HG02981 (cell line): ENCODE measurements at regions not wholly inside any gene's neighbourhood (a gene's known extent, or its start where the extent isn't known, plus 50 kb on each side); places are given as distances from the start of the nearest gene placed in this dataset.

Source experiments
- ATAC-seq: cut with Tn5 transposase; IDR thresholded peaks from one replicate; pipeline ENCODE4 v1.9.1; 2021; ENCODE audit warnings: mild to moderate bottlenecking, moderate library complexity; ENCODE audit not compliant: unreplicated experiment

GRCh38 chr2:234438305-234438977, 58.4 kb downstream of the ARL4C start:
- no peak for ATAC-seq

GRCh38 chr2:234437642-234438304, 59.1 kb downstream of the ARL4C start:
- ATAC-seq, result no peak

GRCh38 chr2:234436482-234436837, 60.4 kb downstream of the ARL4C start:
- no peak for ATAC-seq

GRCh38 chr2:234435836-234436481, 60.9 kb downstream of the ARL4C start:
- ATAC-seq, result no peak

- no peak for ATAC-seq
Measured at GRCh38 chr2:234433201-234433600, 63.7 kb downstream of the ARL4C start.

GRCh38 chr2:234430871-234431270, 66.0 kb downstream of the ARL4C start:
- no peak for ATAC-seq

- ATAC-seq, result no peak
Measured at GRCh38 chr2:234429265-234429664, 67.6 kb downstream of the ARL4C start.

- no peak for ATAC-seq
Measured at GRCh38 chr2:234427081-234428061, 69.5 kb downstream of the ARL4C start.

GRCh38 chr2:234426616-234427015, 70.3 kb downstream of the ARL4C start:
- ATAC-seq, result no peak

- ATAC-seq, result peak; percentile 77
Measured at GRCh38 chr2:234425639-234426603, 71.0 kb downstream of the ARL4C start.

GRCh38 chr2:234423884-234424283, 73.0 kb downstream of the ARL4C start:
- ATAC-seq, result no peak

- no peak for ATAC-seq
Measured at GRCh38 chr2:234422981-234423431, 73.9 kb downstream of the ARL4C start.

- no peak for ATAC-seq
Measured at GRCh38 chr2:234422273-234422732, 74.6 kb downstream of the ARL4C start.

- ATAC-seq, result no peak
Measured at GRCh38 chr2:234420408-234420807, 76.5 kb downstream of the ARL4C start.

- ATAC-seq, result no peak
Measured at GRCh38 chr2:234419726-234420125, 77.2 kb downstream of the ARL4C start.

GRCh38 chr2:234415706-234416105, 81.2 kb downstream of the ARL4C start:
- ATAC-seq, result no peak

- no peak for ATAC-seq
Measured at GRCh38 chr2:234414596-234414995, 82.3 kb downstream of the ARL4C start.

GRCh38 chr2:234412726-234413125, 84.2 kb downstream of the ARL4C start:
- no peak for ATAC-seq

- peak; percentile 78 for ATAC-seq
Measured at GRCh38 chr2:234411793-234412192, 85.1 kb downstream of the ARL4C start.

GRCh38 chr2:234410526-234410925, 86.4 kb downstream of the ARL4C start:
- ATAC-seq, result no peak
